ENCODE measurements at regions not wholly inside any gene's neighbourhood (a gene's known extent, or its start where the extent isn't known, plus 50 kb on each side); places are given as distances from the start of the nearest gene placed in this dataset.

GRCh38 chr4:24073948-24074347 is 184.1 kb upstream of the PPARGC1A start:
- no peak for TF ChIP-seq RFX5 (IDR thresholded peaks at IDR 0.05)
- TF ChIP-seq JUN (IDR thresholded peaks at IDR 0.05): no peak
- TF ChIP-seq, protein P1, sequence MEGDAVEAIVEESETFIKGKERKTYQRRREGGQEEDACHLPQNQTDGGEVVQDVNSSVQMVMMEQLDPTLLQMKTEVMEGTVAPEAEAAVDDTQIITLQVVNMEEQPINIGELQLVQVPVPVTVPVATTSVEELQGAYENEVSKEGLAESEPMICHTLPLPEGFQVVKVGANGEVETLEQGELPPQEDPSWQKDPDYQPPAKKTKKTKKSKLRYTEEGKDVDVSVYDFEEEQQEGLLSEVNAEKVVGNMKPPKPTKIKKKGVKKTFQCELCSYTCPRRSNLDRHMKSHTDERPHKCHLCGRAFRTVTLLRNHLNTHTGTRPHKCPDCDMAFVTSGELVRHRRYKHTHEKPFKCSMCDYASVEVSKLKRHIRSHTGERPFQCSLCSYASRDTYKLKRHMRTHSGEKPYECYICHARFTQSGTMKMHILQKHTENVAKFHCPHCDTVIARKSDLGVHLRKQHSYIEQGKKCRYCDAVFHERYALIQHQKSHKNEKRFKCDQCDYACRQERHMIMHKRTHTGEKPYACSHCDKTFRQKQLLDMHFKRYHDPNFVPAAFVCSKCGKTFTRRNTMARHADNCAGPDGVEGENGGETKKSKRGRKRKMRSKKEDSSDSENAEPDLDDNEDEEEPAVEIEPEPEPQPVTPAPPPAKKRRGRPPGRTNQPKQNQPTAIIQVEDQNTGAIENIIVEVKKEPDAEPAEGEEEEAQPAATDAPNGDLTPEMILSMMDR (IDR thresholded peaks at IDR 0.05): no peak
- TF ChIP-seq, protein P2, sequence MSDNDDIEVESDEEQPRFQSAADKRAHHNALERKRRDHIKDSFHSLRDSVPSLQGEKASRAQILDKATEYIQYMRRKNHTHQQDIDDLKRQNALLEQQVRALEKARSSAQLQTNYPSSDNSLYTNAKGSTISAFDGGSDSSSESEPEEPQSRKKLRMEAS (IDR thresholded peaks at IDR 0.05): no peak
- TF ChIP-seq CHD4 (IDR thresholded peaks at IDR 0.05; ENCODE audit: borderline replicate concordance): no peak
- TF ChIP-seq KDM1A (IDR thresholded peaks at IDR 0.05; ENCODE audit: low read depth): no peak
- TF ChIP-seq FOSL2 (IDR thresholded peaks at IDR 0.05): no peak
- no peak for TF ChIP-seq FOSL2 (CRISPR knock-in tag; IDR thresholded peaks at IDR 0.05)
- no peak for TF ChIP-seq POLR2AphosphoS2 (conservative IDR thresholded peaks at IDR 0.05; ENCODE audit: low read length)

All from A549 (cell line).